NCI-H2227 (cell line): ENCODE measurements at regions not wholly inside any gene's neighbourhood (a gene's known extent, or its start where the extent isn't known, plus 50 kb on each side); places are given as distances from the start of the nearest gene placed in this dataset.

Experiments used
- DNase-seq: peaks from one replicate; lab custom pipeline; 2025; ENCODE audit not compliant: unreplicated experiment; lab: John Stamatoyannopoulos, UW

- no peak for DNase-seq
Measured at GRCh38 chrX:39853417-39854030, 244.2 kb downstream of the BCOR start.

- DNase-seq, result peak; percentile 20
Measured at GRCh38 chrX:39854772-39855747, 242.7 kb downstream of the BCOR start.

DNA sequence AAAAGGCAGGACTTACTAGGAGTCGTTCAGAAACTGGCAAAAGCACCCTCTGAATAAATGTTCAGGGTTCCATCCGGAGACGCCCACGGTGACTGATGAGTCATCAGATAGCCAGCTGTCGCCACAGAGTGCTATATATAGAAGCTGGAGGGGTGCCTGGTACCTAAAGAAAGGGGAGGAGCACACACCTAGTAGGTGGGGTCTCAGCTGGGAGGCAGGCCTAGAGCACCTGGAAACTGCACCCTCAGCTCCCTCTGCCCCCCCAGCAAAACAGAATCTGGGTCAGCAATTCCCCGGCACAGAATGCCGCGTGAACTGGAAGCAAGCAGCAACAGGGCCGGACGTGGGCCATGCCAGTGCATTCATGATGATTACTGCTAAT, 242.0 kb downstream of the BCOR start:
- peak; percentile 58 for DNase-seq

GRCh38 chrX:39856472-39857121, 241.2 kb downstream of the BCOR start:
- no peak for DNase-seq

DNA sequence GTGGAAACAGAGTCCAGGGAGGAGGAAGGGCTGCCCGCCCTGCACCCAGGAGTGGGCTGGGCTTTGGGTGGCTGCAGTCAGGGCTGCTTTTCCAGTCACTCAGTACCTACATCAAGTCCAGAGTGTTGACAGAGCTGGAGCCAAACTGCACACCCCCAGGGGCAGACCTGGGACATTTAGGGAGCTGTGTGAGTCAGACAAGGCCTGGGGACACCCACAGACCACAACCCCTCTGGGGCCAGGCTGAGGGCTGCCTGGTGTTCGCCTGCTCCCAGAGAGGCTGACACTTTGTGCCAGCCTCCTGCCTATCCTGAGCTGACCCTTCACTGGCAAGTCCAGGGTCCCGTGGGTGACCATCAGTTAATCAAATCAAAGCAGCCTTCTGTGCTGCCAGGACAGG, 240.0 kb downstream of the BCOR start:
- DNase-seq, result no peak

- DNase-seq, result peak; percentile 36
Measured at GRCh38 chrX:39859991-39860861, 237.5 kb downstream of the BCOR start.

DNA sequence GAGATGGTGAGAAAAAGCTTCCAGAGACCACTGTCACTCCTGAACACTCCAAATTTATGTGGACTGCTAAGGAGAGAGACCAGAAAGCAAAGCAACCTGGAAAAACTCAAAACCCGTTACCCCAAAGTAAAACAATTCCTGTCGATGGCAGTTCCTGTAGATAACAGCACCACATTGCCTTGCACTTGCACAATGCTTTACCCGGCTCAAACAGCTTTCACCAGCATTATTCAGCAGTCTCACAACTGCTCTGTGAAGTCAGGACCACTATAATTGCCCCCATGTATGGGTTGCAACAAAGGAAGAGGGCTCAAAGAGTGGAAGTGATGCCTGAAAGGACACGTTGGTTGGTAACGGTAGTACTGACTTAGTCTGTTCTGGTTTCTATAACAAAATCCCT, 234.8 kb downstream of the BCOR start:
- no peak for DNase-seq

DNA sequence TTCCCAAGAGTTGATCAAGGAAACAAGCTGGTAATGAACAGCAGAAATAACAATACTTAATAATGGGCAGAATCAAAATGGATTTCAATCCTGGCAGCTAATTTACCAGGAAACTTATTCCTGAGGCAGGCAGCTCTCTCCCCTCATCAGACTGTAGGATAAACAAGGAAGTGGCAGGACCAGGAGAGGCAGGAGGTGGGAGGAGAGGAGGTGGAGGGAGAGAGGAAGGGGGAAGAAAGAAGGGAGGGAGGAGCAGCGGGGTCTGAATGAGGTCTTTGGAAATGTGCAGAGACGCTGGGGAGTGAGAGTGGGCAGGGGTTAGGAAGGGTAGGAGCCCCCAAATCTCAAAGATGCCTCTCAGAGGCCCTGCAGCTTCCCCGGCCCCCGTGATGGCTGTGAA, 231.5 kb downstream of the BCOR start:
- DNase-seq, result no peak

GRCh38 chrX:39869846-39870601, 227.7 kb downstream of the BCOR start:
- DNase-seq, result no peak

DNA sequence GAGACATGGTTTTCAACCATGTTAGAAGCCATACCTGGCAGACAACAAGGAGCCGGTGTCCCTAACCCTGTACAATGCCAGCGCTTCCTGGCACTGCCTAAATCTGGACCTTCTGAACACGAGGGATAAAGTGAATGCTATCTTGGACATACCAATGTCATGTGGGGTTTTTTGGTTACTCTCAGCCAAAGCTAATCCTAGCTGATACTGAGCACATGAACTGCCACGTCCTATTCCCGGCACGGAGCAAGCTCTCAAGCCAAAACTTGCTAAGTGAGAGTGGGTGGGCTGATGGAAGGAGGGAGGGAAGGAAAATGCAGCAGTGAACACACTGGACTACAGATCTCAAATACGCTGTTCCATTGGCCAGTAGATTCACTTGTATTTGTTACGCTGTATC, 226.1 kb downstream of the BCOR start:
- no peak for DNase-seq

- DNase-seq, result no peak
Measured at GRCh38 chrX:39873117-39873516, 224.6 kb downstream of the BCOR start.

- no peak for DNase-seq
Measured at GRCh38 chrX:39874202-39874816, 223.4 kb downstream of the BCOR start.

DNA sequence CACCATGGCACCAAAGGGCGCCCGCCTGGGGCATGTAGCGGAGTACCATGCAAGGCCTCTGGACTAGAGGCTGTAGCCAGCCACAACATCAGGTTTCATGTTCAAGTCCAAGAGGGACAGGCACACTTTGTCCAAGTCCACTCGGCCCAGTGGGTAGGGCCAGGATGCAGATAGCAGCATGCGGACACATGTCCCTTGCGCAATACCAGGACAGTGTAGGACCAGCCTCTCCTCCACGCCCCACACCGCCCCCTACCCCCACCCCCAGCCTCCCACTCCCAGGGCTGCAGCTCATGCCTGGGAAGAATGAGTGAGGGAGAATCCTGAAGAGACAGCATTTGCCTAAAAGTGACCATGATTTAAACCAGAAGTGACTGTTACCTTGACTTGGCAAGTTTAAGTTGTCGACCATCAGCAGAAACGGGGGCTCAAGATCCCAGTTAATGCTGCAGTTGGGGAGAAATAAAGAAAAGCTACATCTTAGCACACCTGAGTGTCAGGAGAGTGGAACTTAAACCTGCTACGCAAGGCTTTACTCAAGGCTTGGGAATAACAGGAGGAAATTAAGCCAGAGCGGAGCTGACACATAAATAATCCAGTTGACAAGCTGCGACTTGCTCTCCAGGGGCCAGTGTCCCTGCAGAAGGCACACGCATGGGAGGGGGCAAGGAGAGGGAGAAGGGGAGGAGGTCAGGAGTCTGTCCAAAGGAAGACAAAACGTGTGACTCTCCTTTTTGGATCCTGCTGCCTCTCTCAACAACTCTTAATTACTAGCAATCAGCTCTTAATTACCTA, 221.7 kb downstream of the BCOR start:
- DNase-seq, result peak; percentile 25

DNA sequence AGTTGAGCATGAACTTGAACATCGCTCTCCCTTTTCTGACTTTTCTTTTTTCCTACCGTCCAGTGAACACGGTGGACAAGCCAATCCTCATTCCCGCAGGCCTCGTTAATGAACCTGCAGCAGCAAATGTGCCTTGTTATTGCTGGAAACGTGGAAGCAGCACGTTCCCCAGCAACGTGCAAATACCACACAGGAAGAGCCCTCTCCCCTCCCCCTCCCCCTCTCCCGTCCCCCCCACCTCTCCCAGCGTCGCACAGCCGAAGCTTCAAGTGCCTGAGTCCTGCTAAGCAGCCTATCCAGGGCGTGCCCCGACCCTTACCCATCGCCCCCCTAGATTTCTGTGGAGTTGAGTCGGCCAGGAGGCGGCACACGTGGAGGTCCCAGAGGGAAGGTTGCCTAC, 219.9 kb downstream of the BCOR start:
- DNase-seq, result no peak

- no peak for DNase-seq
Measured at GRCh38 chrX:39883666-39884065, 214.1 kb downstream of the BCOR start.

GRCh38 chrX:39886282-39886681, 211.5 kb downstream of the BCOR start:
- DNase-seq, result no peak

DNA sequence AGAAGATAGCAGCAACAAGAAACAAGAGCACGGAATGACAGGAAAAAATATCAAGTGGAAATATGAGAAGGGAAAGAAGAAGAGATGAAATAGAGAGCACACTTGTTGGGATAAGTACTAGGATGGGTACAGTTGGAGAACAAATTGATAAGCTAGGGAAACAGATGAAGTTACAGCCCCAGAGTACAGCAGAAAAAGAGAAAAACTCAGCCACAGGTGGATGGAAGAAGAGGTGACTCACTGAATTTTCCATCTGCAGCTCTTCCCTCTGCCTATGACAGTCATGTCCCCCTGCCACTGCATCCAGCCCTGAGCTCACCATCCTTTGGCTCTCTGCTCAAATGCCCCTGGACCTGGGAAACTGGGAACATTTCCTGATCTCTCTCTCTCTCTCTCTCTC, 209.0 kb downstream of the BCOR start:
- DNase-seq, result no peak

DNA sequence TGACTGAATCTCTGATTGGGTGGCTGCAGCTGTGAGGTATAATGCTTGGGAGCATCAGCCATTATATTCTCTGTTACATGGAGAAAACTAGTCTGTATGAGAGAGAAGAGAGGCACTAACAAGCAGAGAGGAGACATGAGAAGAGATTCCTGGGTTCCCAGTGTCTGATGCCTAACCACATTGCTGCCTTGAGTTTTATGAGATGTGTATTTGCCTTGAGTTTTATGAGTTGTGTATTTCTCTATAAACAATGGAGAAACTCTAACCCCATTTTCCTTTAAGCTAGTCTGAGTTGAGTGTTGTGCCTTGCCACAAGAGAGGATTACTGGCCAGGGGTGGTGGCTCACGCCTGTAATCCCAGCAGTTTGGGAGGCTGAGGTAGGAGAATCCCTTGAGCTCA, 208.1 kb downstream of the BCOR start:
- no peak for DNase-seq

- no peak for DNase-seq
Measured at GRCh38 chrX:39890807-39891206, 207.0 kb downstream of the BCOR start.
